Adrenal gland (tissue), 5 donors: ENCODE measurements at regions not wholly inside any gene's neighbourhood (a gene's known extent, or its start where the extent isn't known, plus 50 kb on each side); places are given as distances from the start of the nearest gene placed in this dataset.

Experiments
- CTCF ChIP-seq, 6 experiments: fragments of 450-650 bp in 4 of 6; fragments of 200-600 bp in 2 of 6; sonication (generic) in 1 of 6; IDR thresholded peaks; 1 replicate in 5 of 6; 2 replicates in 1 of 6; pipeline versions ENCODE4 v1.5.1 to v1.8.0; 2016 to 2021; ENCODE audit warnings: antibody characterized with exemption in 6 of 6, mild to moderate bottlenecking in 2 of 6, moderate library complexity in 1 of 6
- POLR2A ChIP-seq, 2 donors: fragments of 450-650 bp; IDR thresholded peaks; one replicate each; pipeline ENCODE4 v1.6.1; 2017; ENCODE audit warnings: antibody characterized with exemption in 2 of 2, mild to moderate bottlenecking in 2 of 2, moderate library complexity in 1 of 2
- donor health status: DM: no; HTN: no; CAD: no.

GRCh38 chr5:110900829-110901228 lies 162.0 kb downstream of the SLC25A46 start:
- TF ChIP-seq POLR2A (IDR thresholded peaks at IDR 0.05) (no peak), CTCF (IDR thresholded peaks at IDR 0.05) (no peak)
